Choroid plexus epithelial cell (primary cell): ENCODE measurements at regions not wholly inside any gene's neighbourhood (a gene's known extent, or its start where the extent isn't known, plus 50 kb on each side); places are given as distances from the start of the nearest gene placed in this dataset.

Source experiments
- DNase-seq: peaks from one replicate; pipeline ENCODE4 v3.0.0-alpha.2; 2010; ENCODE audit warnings: low read depth
- H3K4me3 ChIP-seq: 2 replicates; pipeline ENCODE4 v1.5.1; 2011; ENCODE audit warnings: low read depth, mild to moderate bottlenecking, control low read depth, low read length, moderate library complexity
- TF ChIP-seq, protein P1 (sequence below): conservative IDR thresholded peaks from 2 replicates; pipeline ENCODE4 v1.5.1; 2011; ENCODE audit warnings: low read depth, mild to moderate bottlenecking, control low read depth, inconsistent platforms, low read length, moderate library complexity

DNA sequence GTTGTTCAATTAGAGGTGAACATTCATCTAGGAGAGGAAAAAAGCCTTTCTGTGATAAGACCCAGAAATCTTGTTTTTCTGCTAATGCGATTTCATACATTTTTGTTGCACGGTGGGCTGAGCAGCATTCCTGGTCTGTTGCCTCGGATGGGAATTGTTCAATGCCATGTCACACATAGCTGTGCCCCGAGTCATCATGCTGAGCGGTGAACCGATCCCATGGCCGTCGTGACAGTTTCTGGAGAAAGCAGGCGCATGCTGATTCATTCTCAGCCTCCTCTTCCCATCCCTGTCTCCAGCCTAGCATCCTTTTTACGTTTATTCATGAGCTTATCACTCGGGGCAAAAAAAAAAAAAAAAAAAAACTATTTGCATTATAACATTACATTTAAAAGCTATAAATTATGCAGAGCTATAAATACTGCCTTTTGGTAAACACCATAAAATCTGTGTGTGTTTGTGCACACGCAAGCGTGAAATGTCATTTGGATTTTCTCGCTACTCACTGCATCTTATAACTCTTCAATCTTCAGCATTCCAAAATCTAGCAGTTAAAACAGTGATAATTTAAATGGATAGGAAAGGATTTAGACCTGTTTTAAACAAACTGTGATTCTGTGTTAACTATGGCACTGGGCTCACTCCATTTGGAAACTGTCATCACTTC is 58.9 kb upstream of the IFNGR1 start:
- peak; percentile 64 for DNase-seq
- TF ChIP-seq, protein P1, sequence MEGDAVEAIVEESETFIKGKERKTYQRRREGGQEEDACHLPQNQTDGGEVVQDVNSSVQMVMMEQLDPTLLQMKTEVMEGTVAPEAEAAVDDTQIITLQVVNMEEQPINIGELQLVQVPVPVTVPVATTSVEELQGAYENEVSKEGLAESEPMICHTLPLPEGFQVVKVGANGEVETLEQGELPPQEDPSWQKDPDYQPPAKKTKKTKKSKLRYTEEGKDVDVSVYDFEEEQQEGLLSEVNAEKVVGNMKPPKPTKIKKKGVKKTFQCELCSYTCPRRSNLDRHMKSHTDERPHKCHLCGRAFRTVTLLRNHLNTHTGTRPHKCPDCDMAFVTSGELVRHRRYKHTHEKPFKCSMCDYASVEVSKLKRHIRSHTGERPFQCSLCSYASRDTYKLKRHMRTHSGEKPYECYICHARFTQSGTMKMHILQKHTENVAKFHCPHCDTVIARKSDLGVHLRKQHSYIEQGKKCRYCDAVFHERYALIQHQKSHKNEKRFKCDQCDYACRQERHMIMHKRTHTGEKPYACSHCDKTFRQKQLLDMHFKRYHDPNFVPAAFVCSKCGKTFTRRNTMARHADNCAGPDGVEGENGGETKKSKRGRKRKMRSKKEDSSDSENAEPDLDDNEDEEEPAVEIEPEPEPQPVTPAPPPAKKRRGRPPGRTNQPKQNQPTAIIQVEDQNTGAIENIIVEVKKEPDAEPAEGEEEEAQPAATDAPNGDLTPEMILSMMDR, result no peak
- no peak overlapping the region for H3K4me3 ChIP-seq

DNA sequence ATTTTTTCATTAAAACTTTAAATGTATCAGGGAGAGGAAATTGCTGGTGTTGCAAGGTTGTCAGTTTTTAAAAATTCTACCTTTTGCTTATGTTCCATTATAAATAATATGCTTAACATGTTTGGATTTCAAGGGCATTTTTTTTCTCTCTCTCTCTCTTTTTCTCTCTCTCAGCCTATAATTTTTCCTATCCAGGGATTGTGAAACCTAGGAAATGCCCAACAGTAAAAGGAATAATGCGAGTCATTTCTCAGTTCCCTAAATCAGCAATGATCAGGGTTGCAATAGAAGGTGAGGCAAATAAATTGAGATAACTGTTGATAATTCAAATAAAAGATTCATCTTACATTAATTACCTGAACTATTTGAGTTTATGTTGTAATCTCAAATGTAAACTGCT is 53.2 kb upstream of the IFNGR1 start:
- no peak overlapping the region for H3K4me3 ChIP-seq
- DNase-seq, result peak; percentile 16
- TF ChIP-seq, protein P1, result no peak

DNA sequence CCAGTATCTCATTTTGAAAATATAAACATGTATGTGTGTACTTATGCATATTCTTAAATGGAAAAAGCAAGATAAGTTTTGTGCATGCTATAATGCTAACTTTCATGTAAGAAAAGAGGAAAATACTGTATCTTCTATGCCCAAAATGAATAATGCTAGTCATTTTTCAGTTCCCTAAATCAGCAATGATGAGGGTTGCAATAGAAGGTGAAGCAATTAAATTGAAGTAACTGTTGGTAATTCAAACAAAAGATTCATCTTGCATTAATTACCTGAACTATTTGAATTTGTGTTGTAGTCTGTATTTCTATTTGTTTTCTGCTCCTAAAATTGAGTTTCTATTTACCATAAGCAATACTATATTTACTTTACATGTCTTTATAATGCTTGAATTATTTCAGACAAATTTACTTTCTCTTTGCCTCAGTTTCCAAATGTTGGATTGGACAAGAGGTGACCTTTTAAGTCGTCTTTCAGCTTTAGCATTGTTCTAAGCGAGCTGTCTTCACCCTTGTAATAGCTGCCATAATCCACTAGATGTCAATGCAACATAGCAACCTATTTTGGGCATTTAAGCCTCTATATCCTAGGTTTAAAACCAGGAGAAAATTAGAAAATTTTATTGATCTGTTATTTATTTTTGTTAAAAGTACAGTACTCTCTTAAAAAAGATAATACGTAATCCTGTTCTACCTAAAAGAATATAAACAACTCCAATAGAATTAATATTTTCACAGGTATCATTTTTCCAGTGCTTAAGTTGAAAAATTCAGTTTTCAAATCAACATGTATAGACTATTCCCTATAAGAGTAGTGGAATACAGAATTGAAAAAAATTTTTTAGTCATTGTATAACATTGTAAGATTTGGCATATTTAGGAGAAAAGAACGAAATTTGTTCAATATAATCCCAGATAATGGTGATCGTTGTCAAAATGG is 52.3 kb upstream of the IFNGR1 start:
- TF ChIP-seq, protein P1, result peak; percentile 86
- peak; percentile 84 for DNase-seq
- no peak overlapping the region for H3K4me3 ChIP-seq

DNA sequence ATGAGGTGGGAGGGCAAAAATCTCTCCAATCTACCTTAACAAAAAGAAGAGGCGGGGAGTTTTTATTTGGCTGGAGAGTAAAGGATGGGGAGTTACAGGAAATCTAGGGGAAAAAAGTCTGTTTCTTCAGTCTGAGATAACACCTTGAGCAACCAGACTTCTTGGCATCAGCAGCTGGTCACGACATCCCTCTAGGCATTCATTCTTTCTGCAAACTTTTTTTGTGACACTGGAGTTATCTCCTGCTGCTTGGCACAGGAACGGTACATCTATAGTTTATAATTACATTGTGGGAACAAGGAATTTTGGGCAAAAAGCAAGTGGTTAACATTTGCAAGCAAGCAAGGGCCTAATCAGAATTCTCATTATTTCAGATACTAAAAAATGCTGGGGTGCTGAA is 50.6 kb upstream of the IFNGR1 start:
- no peak overlapping the region for H3K4me3 ChIP-seq
- DNase-seq, result peak; percentile 17
- TF ChIP-seq, protein P1, result no peak

DNA sequence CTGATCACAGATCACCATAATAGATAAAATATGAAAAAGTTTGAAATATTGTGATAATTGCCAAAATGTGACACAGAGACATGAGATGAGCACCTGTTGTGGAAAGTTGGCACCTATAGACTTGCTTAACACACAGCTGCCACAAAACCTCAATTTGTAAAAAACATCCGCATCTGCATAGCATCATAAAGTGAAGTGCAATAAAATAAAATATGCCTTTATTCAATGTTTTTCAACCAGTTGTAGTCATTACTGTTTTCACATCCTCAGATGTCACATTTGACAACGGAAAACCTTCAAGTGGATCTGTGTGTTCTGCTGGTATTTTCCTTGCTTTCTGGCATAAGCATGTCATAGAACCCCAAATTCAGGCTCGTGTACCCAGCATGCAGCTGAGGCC is 50.2 kb upstream of the IFNGR1 start:
- DNase-seq, result no peak
- H3K4me3 ChIP-seq, result no peak overlapping the region
- TF ChIP-seq, protein P1, result no peak
